CD4-positive, alpha-beta memory T cell (primary cell): ENCODE measurements at regions not wholly inside any gene's neighbourhood (a gene's known extent, or its start where the extent isn't known, plus 50 kb on each side); places are given as distances from the start of the nearest gene placed in this dataset.

Experiments used
- CTCF ChIA-PET: fragments of 350-600 bp; sonication (Branson Sonifier 250); formaldehyde crosslinking; loops from one replicate; lab custom pipeline; 2021; ENCODE audit warnings: inconsistent platforms; ENCODE audit not compliant: partially characterized antibody; lab: Charles Lee
- POLR2A ChIA-PET: fragments of 350-600 bp; sonication (Branson Sonifier 250); formaldehyde crosslinking; loops from one replicate; lab custom pipeline; 2021; ENCODE audit not compliant: partially characterized antibody; lab: Charles Lee
- DNase-seq, 5 donors: peaks; one replicate each; pipeline versions ENCODE4 v3.0.0 to v3.0.0-alpha.2; 2020 to 2022; ENCODE audit warnings: mixed read lengths in 1 of 5
- H3K27ac ChIP-seq: one replicate; pipeline ENCODE4 v1.7.0; 2013; ENCODE audit warnings: low read depth, low read length
- H3K27me3 ChIP-seq: 2 replicates; pipeline ENCODE4 v1.7.0; 2013; ENCODE audit warnings: mild to moderate bottlenecking, low read length, moderate library complexity; ENCODE audit not compliant: insufficient read depth
- H3K36me3 ChIP-seq: 2 replicates; pipeline ENCODE4 v1.7.0; 2013; ENCODE audit warnings: mild to moderate bottlenecking, low read length, moderate library complexity; ENCODE audit not compliant: insufficient read depth
- H3K4me1 ChIP-seq: 2 replicates; pipeline ENCODE4 v1.7.0; 2013; ENCODE audit warnings: mild to moderate bottlenecking, low read length, moderate library complexity; ENCODE audit not compliant: insufficient read depth
- H3K4me3 ChIP-seq, 2 donors: one replicate each; pipeline ENCODE4 v1.7.0; 2013; ENCODE audit warnings: low read length in 2 of 2, mild to moderate bottlenecking in 1 of 2
- H3K9me3 ChIP-seq, 2 donors: one replicate each; pipeline ENCODE4 v1.7.0; 2013; ENCODE audit warnings: low read length in 2 of 2, control low read depth in 1 of 2; ENCODE audit not compliant: control insufficient read depth in 1 of 2
- H3K27ac Mint-ChIP-seq, 7 donors: one replicate each; pipeline ENCODE4 v1.8.0; 2020 to 2021; ENCODE audit warnings: mixed read lengths in 7 of 7, mild to moderate bottlenecking in 6 of 7, inconsistent platforms in 3 of 7, moderate library complexity in 3 of 7
- H3K27me3 Mint-ChIP-seq, 2 donors: one replicate each; pipeline ENCODE4 v1.8.0; 2020 to 2021; ENCODE audit warnings: mixed read lengths in 2 of 2
- H3K36me3 Mint-ChIP-seq, 2 donors: one replicate each; pipeline ENCODE4 v1.8.0; 2020 to 2021; ENCODE audit warnings: mixed read lengths in 2 of 2, inconsistent platforms in 1 of 2, mild to moderate bottlenecking in 1 of 2
- H3K4me1 Mint-ChIP-seq, 4 donors: one replicate each; pipeline ENCODE4 v1.8.0; 2020 to 2021; ENCODE audit warnings: mixed read lengths in 4 of 4, mild to moderate bottlenecking in 1 of 4
- H3K4me3 Mint-ChIP-seq, 8 donors: one replicate each; pipeline ENCODE4 v1.8.0; 2020 to 2021; ENCODE audit warnings: mixed read lengths in 8 of 8, mild to moderate bottlenecking in 7 of 8, moderate library complexity in 6 of 8, inconsistent platforms in 3 of 8
- H3K9me3 Mint-ChIP-seq, 8 donors: one replicate each; pipeline ENCODE4 v1.8.0; 2020 to 2021; ENCODE audit warnings: mixed read lengths in 8 of 8, mild to moderate bottlenecking in 5 of 8, inconsistent platforms in 3 of 8, moderate library complexity in 1 of 8
- intact Hi-C: fragments of 100-400 bp; cut with micrococcal nuclease; formaldehyde crosslinking; loops from one replicate; pipeline ENCODE4 v1.15.1; 2023

GRCh38 chr2:235244255-235245220 lies 249.3 kb upstream of the AGAP1 start:
- H3K9me3 ChIP-seq: no peaks in the 10 kb centered on the region
- Mint-ChIP-seq H3K4me3 (peak overlapping the region in 1 of 8 donors; percentile 20), H3K4me1 (no peaks in the 10 kb centered on the region), H3K9me3 (peaks cover 0 to 3% (median 0%) of the 10 kb centered on the region in 8 donors), H3K27ac (no peak overlapping the region), H3K36me3 (no peaks in the 10 kb centered on the region), H3K27me3 (peaks cover 9 to 21% of the 10 kb centered on the region in 2 donors)
- H3K27me3 ChIP-seq: no peaks in the 10 kb centered on the region
- POLR2A ChIA-PET: no interaction called here
- intact Hi-C loops: no loop called here
- no peaks in the 10 kb centered on the region for H3K4me1 ChIP-seq
- H3K4me3 ChIP-seq: no peak overlapping the region
- no peak for DNase-seq
- no peaks in the 10 kb centered on the region for H3K36me3 ChIP-seq
- CTCF ChIA-PET: interaction anchor here (0.5 kb wide), 1 partner anchor 22 kb away, joined by 3 read pairs; no protein-coding TSS in a partner anchor
- no peak overlapping the region for H3K27ac ChIP-seq

GRCh38 chr2:235247001-235247400 lies 246.8 kb upstream of the AGAP1 start:
- no peaks in the 10 kb centered on the region for H3K9me3 ChIP-seq
- no peaks in the 10 kb centered on the region for H3K36me3 Mint-ChIP-seq

DNA sequence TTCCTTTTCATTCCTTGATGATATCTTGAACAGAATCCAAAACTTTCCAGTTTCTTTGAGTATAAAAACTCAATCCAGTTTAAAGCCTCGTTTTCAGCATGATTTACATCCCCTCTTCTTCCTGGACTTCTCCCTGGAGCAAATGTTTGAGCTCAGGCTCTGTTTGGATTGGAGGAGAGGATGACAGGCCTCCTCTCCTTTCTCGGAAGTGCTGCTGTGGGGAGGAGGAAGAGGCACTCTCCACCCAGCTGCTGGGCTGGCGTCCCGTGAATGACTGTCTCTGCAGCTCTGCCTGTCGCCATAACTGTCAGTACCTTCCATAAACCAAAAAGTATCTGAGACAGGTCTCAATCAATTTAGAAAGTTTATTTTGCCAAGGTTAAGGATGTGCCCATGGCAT lies 238.2 kb upstream of the AGAP1 start:
- H3K27me3 ChIP-seq: no peaks in the 10 kb centered on the region
- DNase-seq: no peak
- Mint-ChIP-seq H3K4me3 (no peak overlapping the region), H3K36me3 (no peaks in the 10 kb centered on the region), H3K9me3 (peaks cover 0 to 3% (median 0%) of the 10 kb centered on the region in 8 donors), H3K4me1 (no peaks in the 10 kb centered on the region), H3K27me3 (peaks cover 3 to 4% of the 10 kb centered on the region in 2 donors), H3K27ac (no peak overlapping the region)
- no peaks in the 10 kb centered on the region for H3K36me3 ChIP-seq
- no peak overlapping the region for H3K4me3 ChIP-seq
- H3K4me1 ChIP-seq: no peaks in the 10 kb centered on the region
- H3K27ac ChIP-seq: no peak overlapping the region
- POLR2A ChIA-PET: no interaction called here
- H3K9me3 ChIP-seq: no peaks in the 10 kb centered on the region
- intact Hi-C loops: no loop called here
- CTCF ChIA-PET: no interaction called here

More at GRCh38 chr2:235247001-235247400, 246.8 kb upstream of the AGAP1 start:
- Histone ChIP-seq H3K4me1 (no peaks in the 10 kb centered on the region), H3K27me3 (no peaks in the 10 kb centered on the region), H3K4me3 (no peak overlapping the region), H3K36me3 (no peaks in the 10 kb centered on the region), H3K27ac (no peak overlapping the region)
- intact Hi-C loops: no loop called here
- no peak for DNase-seq
- Mint-ChIP-seq H3K27me3 (peaks cover 8 to 17% of the 10 kb centered on the region in 2 donors), H3K27ac (no peak overlapping the region), H3K9me3 (peaks cover 0 to 3% (median 0%) of the 10 kb centered on the region in 8 donors), H3K4me3 (no peak overlapping the region), H3K4me1 (no peaks in the 10 kb centered on the region)
- ChIA-PET POLR2A (no interaction called here), CTCF (no interaction called here)

GRCh38 chr2:235257590-235257989 lies 236.3 kb upstream of the AGAP1 start:
- Mint-ChIP-seq H3K9me3 (peaks cover 0 to 3% (median 0%) of the 10 kb centered on the region in 8 donors), H3K27ac (no peak overlapping the region), H3K36me3 (no peaks in the 10 kb centered on the region), H3K4me3 (no peak overlapping the region), H3K27me3 (peaks cover 9% of the 10 kb centered on the region in 2 donors), H3K4me1 (no peaks in the 10 kb centered on the region)
- intact Hi-C loops: no loop called here
- ChIA-PET CTCF (no interaction called here), POLR2A (no interaction called here)
- Histone ChIP-seq H3K27me3 (no peaks in the 10 kb centered on the region), H3K9me3 (no peaks in the 10 kb centered on the region), H3K4me3 (no peak overlapping the region), H3K4me1 (no peaks in the 10 kb centered on the region), H3K36me3 (no peaks in the 10 kb centered on the region), H3K27ac (no peak overlapping the region)
- DNase-seq: no peak

GRCh38 chr2:235262750-235263149 lies 231.1 kb upstream of the AGAP1 start:
- peaks cover 19 to 26% of the 10 kb centered on the region in 2 donors for H3K27me3 Mint-ChIP-seq
- POLR2A ChIA-PET: no interaction called here
- no peaks in the 10 kb centered on the region for H3K4me1 Mint-ChIP-seq

DNA sequence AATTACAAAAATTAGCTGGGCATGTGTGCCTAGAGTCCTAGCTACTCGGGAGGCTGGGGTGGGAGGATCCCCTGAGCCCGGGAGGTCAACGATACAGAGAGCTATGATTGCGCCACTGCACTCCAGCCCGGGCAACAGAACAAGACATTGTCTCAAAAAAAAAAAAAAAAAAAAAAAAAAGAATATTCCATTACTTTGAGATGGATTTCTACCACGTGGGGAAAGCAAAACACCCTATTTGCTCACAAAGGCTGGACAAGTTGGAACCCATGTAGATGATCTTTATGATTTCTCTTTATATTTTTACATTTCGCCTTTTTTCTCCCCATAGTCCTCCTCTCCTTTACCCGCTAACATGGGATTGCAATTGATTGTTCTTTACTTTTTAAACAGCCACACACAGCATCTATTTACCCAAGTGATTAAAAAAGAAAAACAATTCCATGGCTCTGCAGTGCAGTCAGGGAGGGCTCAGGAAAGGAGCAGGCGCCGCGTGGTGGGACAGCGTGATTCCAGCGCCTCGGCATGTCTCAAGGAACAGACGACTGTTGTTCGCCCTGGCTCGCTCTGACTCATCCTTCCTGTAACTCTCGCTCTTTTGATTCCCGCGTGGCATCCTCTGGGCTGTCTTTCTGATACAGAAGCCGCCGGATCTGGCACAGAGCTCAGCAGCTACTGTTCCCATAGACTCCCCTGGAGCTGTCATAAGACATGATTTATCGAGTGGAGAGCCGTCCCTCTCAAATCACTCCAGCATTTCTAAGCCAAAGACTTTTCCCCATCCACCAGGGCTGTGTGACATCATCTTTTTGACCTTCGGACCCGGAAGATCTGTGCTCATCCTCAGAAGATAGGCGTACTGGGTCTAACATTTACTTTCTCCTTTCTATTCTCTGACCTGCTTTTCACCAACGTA lies 230.4 kb upstream of the AGAP1 start:
- no peaks in the 10 kb centered on the region for H3K4me1 Mint-ChIP-seq
- Histone ChIP-seq H3K27me3 (no peaks in the 10 kb centered on the region), H3K4me3 (no peak overlapping the region), H3K4me1 (no peaks in the 10 kb centered on the region), H3K36me3 (no peaks in the 10 kb centered on the region), H3K9me3 (no peaks in the 10 kb centered on the region), H3K27ac (no peak overlapping the region)
- no peak overlapping the region for H3K27ac Mint-ChIP-seq
- ChIA-PET CTCF (no interaction called here), POLR2A (no interaction called here)
- H3K4me3 Mint-ChIP-seq: no peak overlapping the region
- intact Hi-C loops: no loop called here
- H3K9me3 Mint-ChIP-seq: peaks cover 0 to 3% (median 0%) of the 10 kb centered on the region in 8 donors
- H3K36me3 Mint-ChIP-seq: no peaks in the 10 kb centered on the region
- DNase-seq: no peak
- H3K27me3 Mint-ChIP-seq: peaks cover 19 to 33% of the 10 kb centered on the region in 2 donors

More at GRCh38 chr2:235262750-235263149, 231.1 kb upstream of the AGAP1 start:
- Mint-ChIP-seq H3K27ac (no peak overlapping the region), H3K4me3 (no peak overlapping the region), H3K36me3 (no peaks in the 10 kb centered on the region), H3K9me3 (peaks cover 0 to 3% (median 0%) of the 10 kb centered on the region in 8 donors)
- no peak for DNase-seq
- no peaks in the 10 kb centered on the region for H3K36me3 ChIP-seq
- intact Hi-C loops: no loop called here
- no peaks in the 10 kb centered on the region for H3K9me3 ChIP-seq
- CTCF ChIA-PET: no interaction called here
- no peaks in the 10 kb centered on the region for H3K27me3 ChIP-seq
- H3K4me1 ChIP-seq: no peaks in the 10 kb centered on the region
- H3K4me3 ChIP-seq: no peak overlapping the region
- no peak overlapping the region for H3K27ac ChIP-seq

- Mint-ChIP-seq H3K27ac (no peak overlapping the region), H3K4me3 (no peak overlapping the region)
- intact Hi-C loops: no loop called here
These were observed 229.7 kb upstream of the AGAP1 start for GRCh38 chr2:235264121-235264493.

More at GRCh38 chr2:235264121-235264493, 229.7 kb upstream of the AGAP1 start:
- ChIA-PET CTCF (no interaction called here), POLR2A (no interaction called here)
- Histone ChIP-seq H3K9me3 (no peaks in the 10 kb centered on the region), H3K4me1 (no peaks in the 10 kb centered on the region), H3K27me3 (no peaks in the 10 kb centered on the region), H3K27ac (no peak overlapping the region), H3K4me3 (no peak overlapping the region), H3K36me3 (no peaks in the 10 kb centered on the region)
- Mint-ChIP-seq H3K9me3 (peaks cover 0 to 3% (median 0%) of the 10 kb centered on the region in 8 donors), H3K36me3 (no peaks in the 10 kb centered on the region), H3K4me1 (no peaks in the 10 kb centered on the region), H3K27me3 (peaks cover 19 to 34% of the 10 kb centered on the region in 2 donors)
- no peak for DNase-seq
